ENCODE measurements at regions not wholly inside any gene's neighbourhood (a gene's known extent, or its start where the extent isn't known, plus 50 kb on each side); places are given as distances from the start of the nearest gene placed in this dataset.

- no peak for DNase-seq (ENCODE audit: low read depth)
Observed at GRCh38 chr21:26224366-26224765, 53.8 kb upstream of the APP start.
